ENCODE measurements at regions not wholly inside any gene's neighbourhood (a gene's known extent, or its start where the extent isn't known, plus 50 kb on each side); places are given as distances from the start of the nearest gene placed in this dataset.

DNA sequence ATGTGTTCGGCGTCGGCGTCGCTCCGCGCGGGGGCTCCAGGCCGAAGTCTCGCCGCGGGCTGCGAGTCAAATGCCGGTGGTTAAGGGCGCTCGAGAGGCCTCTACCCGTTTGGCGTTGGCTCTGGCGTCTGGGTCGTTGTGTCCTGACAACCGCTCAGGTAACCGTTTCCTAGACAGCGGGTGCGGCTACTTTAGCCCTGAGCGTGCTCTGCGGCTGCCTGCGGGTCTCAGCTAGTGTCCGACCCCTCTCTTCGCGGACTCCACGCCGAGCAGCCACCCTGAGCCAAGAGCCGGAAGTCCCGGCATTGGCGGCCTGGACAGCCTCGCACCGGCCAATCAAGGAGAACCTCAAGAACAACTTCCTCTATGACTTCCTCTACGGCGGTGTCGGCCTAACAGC lies 173.4 kb downstream of the SETD4 start:
- Histone ChIP-seq H3K4me3 (ENCODE audit: low read length, poor library complexity, severe bottlenecking) (no peak overlapping the region), H3K9me2 (replicated peaks; ENCODE audit: low read depth, low read length) (no peaks in the 10 kb centered on the region), H3F3A (ENCODE audit: low read depth) (no peaks in the 10 kb centered on the region), H3K36me3 (ENCODE audit: insufficient read depth, low read length) (no peaks in the 10 kb centered on the region), H4K20me1 (ENCODE audit: insufficient read depth, low read length, poor library complexity, severe bottlenecking) (no peaks in the 10 kb centered on the region), H3K9ac (ENCODE audit: low read depth, low read length, poor library complexity, severe bottlenecking) (no peak overlapping the region), H3K9me3 (ENCODE audit: insufficient read depth, low read depth, low read length) (no peaks in the 10 kb centered on the region), H3K4me1 (ENCODE audit: insufficient read depth, low read length, poor library complexity, severe bottlenecking) (no peaks in the 10 kb centered on the region), H3K27me3 (ENCODE audit: insufficient read depth, low read length, poor library complexity, severe bottlenecking) (no peaks in the 10 kb centered on the region), H3K79me2 (ENCODE audit: insufficient read depth, low read length) (no peaks in the 10 kb centered on the region), H3K4me2 (ENCODE audit: low read depth, low read length, poor library complexity, severe bottlenecking) (no peak overlapping the region), H2AFZ (ENCODE audit: low read length) (no peak overlapping the region)
- no peak for TF ChIP-seq EZH2phosphoT487 (IDR thresholded peaks at IDR 0.05; ENCODE audit: borderline replicate concordance)
- no peak for TF ChIP-seq CTCF (conservative IDR thresholded peaks at IDR 0.05; ENCODE audit: low read length)

- H3K9ac ChIP-seq (ENCODE audit: low read depth, low read length, poor library complexity, severe bottlenecking): no peak overlapping the region
- H3K9me2 ChIP-seq (replicated peaks; ENCODE audit: low read depth, low read length): no peaks in the 10 kb centered on the region
- TF ChIP-seq CTCF (conservative IDR thresholded peaks at IDR 0.05; ENCODE audit: low read length): no peak
- TF ChIP-seq EZH2phosphoT487 (IDR thresholded peaks at IDR 0.05; ENCODE audit: borderline replicate concordance): no peak
- H3K79me2 ChIP-seq (ENCODE audit: insufficient read depth, low read length): no peaks in the 10 kb centered on the region
- H3K4me3 ChIP-seq (ENCODE audit: low read length, poor library complexity, severe bottlenecking): no peak overlapping the region
- H3K36me3 ChIP-seq (ENCODE audit: insufficient read depth, low read length): no peaks in the 10 kb centered on the region
- H2AFZ ChIP-seq (ENCODE audit: low read length): no peak overlapping the region
- no peak overlapping the region for H3K4me2 ChIP-seq (ENCODE audit: low read depth, low read length, poor library complexity, severe bottlenecking)
- no peaks in the 10 kb centered on the region for H3F3A ChIP-seq (ENCODE audit: low read depth)
- no peaks in the 10 kb centered on the region for H3K27me3 ChIP-seq (ENCODE audit: insufficient read depth, low read length, poor library complexity, severe bottlenecking)
- H4K20me1 ChIP-seq (ENCODE audit: insufficient read depth, low read length, poor library complexity, severe bottlenecking): no peaks in the 10 kb centered on the region
- H3K9me3 ChIP-seq (ENCODE audit: insufficient read depth, low read depth, low read length): no peaks in the 10 kb centered on the region
- H3K4me1 ChIP-seq (ENCODE audit: insufficient read depth, low read length, poor library complexity, severe bottlenecking): no peaks in the 10 kb centered on the region
Observed at GRCh38 chr21:35885942-35886541, 174.3 kb downstream of the SETD4 start.

DNA sequence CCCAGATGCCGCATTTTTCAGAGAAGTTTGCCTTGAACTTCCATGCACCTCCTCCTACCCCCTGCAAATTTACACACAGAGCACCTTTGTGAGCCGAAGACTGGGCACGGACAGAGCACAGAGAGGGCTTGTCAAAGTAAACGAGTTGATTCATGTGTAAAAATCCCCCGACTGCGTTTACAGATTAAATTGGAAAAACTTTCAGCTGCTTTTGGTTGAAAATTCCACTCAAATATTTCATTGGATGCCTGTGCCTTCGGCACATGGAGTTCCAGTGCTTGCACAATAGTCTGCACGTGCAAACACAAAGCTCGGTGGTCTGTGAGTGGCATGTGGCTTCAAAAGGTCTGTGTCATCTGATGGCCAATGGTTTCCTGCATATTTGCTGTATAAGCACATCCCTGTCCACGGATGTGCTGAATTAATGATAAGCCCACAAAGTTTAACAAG lies 177.5 kb downstream of the SETD4 start:
- Histone ChIP-seq H3K4me2 (ENCODE audit: low read depth, low read length, poor library complexity, severe bottlenecking) (no peak overlapping the region), H3K4me1 (ENCODE audit: insufficient read depth, low read length, poor library complexity, severe bottlenecking) (no peaks in the 10 kb centered on the region), H3K27me3 (ENCODE audit: insufficient read depth, low read length, poor library complexity, severe bottlenecking) (no peaks in the 10 kb centered on the region), H3F3A (ENCODE audit: low read depth) (no peaks in the 10 kb centered on the region), H3K9me3 (ENCODE audit: insufficient read depth, low read depth, low read length) (no peaks in the 10 kb centered on the region), H3K4me3 (ENCODE audit: low read length, poor library complexity, severe bottlenecking) (no peak overlapping the region), H3K9ac (ENCODE audit: low read depth, low read length, poor library complexity, severe bottlenecking) (no peak overlapping the region), H2AFZ (ENCODE audit: low read length) (no peak overlapping the region), H3K79me2 (ENCODE audit: insufficient read depth, low read length) (no peaks in the 10 kb centered on the region), H3K9me2 (replicated peaks; ENCODE audit: low read depth, low read length) (no peaks in the 10 kb centered on the region), H3K36me3 (ENCODE audit: insufficient read depth, low read length) (no peaks in the 10 kb centered on the region), H4K20me1 (ENCODE audit: insufficient read depth, low read length, poor library complexity, severe bottlenecking) (no peaks in the 10 kb centered on the region)
- TF ChIP-seq CTCF (conservative IDR thresholded peaks at IDR 0.05; ENCODE audit: low read length) (no peak), EZH2phosphoT487 (IDR thresholded peaks at IDR 0.05; ENCODE audit: borderline replicate concordance) (no peak)
